PC-9 (cell line): ENCODE measurements at regions not wholly inside any gene's neighbourhood (a gene's known extent, or its start where the extent isn't known, plus 50 kb on each side); places are given as distances from the start of the nearest gene placed in this dataset.

Experiments
- EZH2 ChIP-seq: fragments of 200-600 bp; sonication (generic); IDR thresholded peaks from 2 replicates; pipeline ENCODE4 v1.8.0; 2017; ENCODE audit warnings: antibody characterized with exemption, low read depth
- TF ChIP-seq, protein P1 (sequence below): fragments of 200-600 bp; sonication (generic); conservative IDR thresholded peaks from 2 replicates; pipeline ENCODE4 v1.6.1; 2017; ENCODE audit warnings: mixed run types, antibody characterized with exemption, mild to moderate bottlenecking, moderate library complexity

DNA sequence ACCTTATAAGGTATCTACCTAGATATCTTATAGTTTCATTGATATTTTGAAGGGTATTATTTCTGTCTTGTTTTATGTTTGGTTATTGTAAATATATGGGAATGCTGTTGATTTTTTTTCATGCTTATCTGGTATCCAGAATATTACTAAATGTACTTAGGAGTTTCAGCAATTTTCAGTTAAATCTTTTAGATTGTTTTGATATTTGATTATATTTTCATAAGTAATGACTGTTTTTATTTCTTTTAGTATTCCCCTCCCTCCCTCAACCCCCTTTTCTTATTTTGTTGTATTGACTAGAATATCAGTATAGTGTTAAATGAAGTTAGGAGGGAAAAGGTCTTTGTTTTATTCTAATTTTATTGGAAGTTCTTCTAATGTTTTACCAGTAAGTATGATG lies 344.4 kb upstream of the PROX1 start:
- TF ChIP-seq, protein P1, sequence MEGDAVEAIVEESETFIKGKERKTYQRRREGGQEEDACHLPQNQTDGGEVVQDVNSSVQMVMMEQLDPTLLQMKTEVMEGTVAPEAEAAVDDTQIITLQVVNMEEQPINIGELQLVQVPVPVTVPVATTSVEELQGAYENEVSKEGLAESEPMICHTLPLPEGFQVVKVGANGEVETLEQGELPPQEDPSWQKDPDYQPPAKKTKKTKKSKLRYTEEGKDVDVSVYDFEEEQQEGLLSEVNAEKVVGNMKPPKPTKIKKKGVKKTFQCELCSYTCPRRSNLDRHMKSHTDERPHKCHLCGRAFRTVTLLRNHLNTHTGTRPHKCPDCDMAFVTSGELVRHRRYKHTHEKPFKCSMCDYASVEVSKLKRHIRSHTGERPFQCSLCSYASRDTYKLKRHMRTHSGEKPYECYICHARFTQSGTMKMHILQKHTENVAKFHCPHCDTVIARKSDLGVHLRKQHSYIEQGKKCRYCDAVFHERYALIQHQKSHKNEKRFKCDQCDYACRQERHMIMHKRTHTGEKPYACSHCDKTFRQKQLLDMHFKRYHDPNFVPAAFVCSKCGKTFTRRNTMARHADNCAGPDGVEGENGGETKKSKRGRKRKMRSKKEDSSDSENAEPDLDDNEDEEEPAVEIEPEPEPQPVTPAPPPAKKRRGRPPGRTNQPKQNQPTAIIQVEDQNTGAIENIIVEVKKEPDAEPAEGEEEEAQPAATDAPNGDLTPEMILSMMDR = no peak
- TF ChIP-seq EZH2 = no peak
